Islet of Langerhans (tissue), 1 donor: ENCODE measurements at regions not wholly inside any gene's neighbourhood (a gene's known extent, or its start where the extent isn't known, plus 50 kb on each side); places are given as distances from the start of the nearest gene placed in this dataset.

Experiments
- FAIRE-seq: peaks from one replicate; lab custom pipeline; 2011; peaks lifted over from hg19 to GRCh38; lab: Jason Lieb, UNC

- FAIRE-seq, result no peak
Observed at GRCh38 chr12:44961887-44962286, 85.8 kb upstream of the NELL2 start.

DNA sequence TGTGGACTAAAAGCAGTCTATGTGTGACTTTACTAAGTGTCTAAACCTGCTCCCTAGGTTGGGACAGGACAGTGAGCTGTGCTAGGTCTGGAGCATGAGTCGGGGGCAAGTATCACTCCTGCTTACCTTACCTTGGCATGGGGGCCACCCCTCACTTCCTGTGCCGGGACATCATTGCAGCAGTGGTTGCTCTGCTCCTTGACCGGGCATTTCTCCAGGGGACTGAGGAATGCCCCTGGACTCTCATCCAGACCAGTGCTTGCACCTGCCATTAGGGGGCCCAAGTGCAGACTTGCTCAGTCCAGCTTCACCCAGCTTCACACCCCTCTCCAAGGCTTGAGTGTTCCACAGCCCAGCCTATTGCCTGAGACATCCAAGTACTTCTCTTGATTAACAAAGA is 84.7 kb upstream of the NELL2 start:
- no peak for FAIRE-seq

GRCh38 chr12:44960423-44960822 is 84.3 kb upstream of the NELL2 start:
- no peak for FAIRE-seq

GRCh38 chr12:44947163-44947562 is 71.0 kb upstream of the NELL2 start:
- no peak for FAIRE-seq

GRCh38 chr12:44942714-44943113 is 66.6 kb upstream of the NELL2 start:
- no peak for FAIRE-seq

DNA sequence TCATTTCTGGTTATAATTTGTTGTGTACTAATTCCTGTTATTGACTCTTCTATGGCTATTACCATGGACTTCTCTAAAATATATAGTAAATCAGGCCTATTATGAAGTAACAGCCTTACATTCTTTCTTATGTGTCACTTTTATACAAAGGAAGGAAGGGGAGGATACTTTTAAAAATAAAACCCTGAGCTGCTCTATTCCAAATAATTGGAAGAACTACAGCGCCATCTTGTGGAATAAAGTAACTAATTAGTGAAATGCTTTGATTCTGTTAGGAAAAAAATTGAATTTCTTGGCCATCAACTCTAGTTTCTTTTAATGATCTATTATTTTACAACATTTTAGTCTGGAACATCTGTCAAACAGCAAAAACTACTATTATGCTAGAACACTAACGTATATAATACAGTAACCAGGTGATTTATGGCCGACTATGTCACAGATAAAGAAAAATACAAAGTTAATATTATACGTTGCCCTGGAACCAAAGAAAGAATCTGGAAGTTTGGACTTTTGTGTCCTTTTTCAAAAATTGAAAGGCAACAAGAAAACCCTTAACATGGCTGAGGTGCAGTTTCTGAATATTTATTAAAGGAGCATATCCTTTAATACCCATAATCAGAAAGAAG is 55.0 kb upstream of the NELL2 start:
- FAIRE-seq, result peak; percentile 98

- no peak for FAIRE-seq
Observed at GRCh38 chr12:44929236-44929885, 53.2 kb upstream of the NELL2 start.
